GM12878 (cell line): ENCODE measurements at regions not wholly inside any gene's neighbourhood (a gene's known extent, or its start where the extent isn't known, plus 50 kb on each side); places are given as distances from the start of the nearest gene placed in this dataset.

Experiments used
- ATF2 ChIP-seq: IDR thresholded peaks from 2 replicates; pipeline ENCODE4 v1.6.1; 2012; ENCODE audit warnings: low read length, inconsistent platforms
- BRCA1 ChIP-seq: IDR thresholded peaks from 2 replicates; pipeline ENCODE4 v1.6.1; 2011; ENCODE audit warnings: low read depth, low read length, improper control_type of control experiment
- CTCF ChIP-seq, 3 experiments: IDR thresholded peaks in 2 of 3; conservative IDR thresholded peaks in 1 of 3; 2 replicates each; pipeline ENCODE4 v1.5.1; 2011; ENCODE audit warnings: low read depth in 3 of 3, low read length in 3 of 3, mild to moderate bottlenecking in 3 of 3, control low read depth in 2 of 3, moderate library complexity in 2 of 3, inconsistent platforms in 1 of 3, mixed read lengths in 1 of 3; ENCODE audit not compliant: control insufficient read depth in 2 of 3, insufficient read depth in 1 of 3; ENCODE audit errors: extremely low read depth in 1 of 3
- FOXK2 ChIP-seq: fragments of 450-650 bp; IDR thresholded peaks from 2 replicates; pipeline ENCODE4 v1.6.1; 2017; ENCODE audit warnings: mild to moderate bottlenecking, moderate library complexity
- IKZF1 ChIP-seq: fragments of 450-650 bp; conservative IDR thresholded peaks from 2 replicates; pipeline ENCODE4 v1.6.1; 2017; ENCODE audit warnings: antibody characterized with exemption, mild to moderate bottlenecking
- PAX5 ChIP-seq: IDR thresholded peaks from 2 replicates; pipeline ENCODE4 v1.6.1; 2011; ENCODE audit warnings: low read depth, low read length, borderline replicate concordance

GRCh38 chr7:25598765-25599164 is 370.5 kb upstream of the NPVF start:
- no peak for TF ChIP-seq IKZF1
- no peak for TF ChIP-seq PAX5
- TF ChIP-seq FOXK2 = no peak
- TF ChIP-seq CTCF (IDR thresholded peaks at IDR 0.05 in 2 of 3, conservative IDR thresholded peaks at IDR 0.05 in 1 of 3; ENCODE audit: control insufficient read depth in 2 of 3, extremely low read depth in 1 of 3, insufficient read depth in 1 of 3, low read depth in 3 of 3, low read length in 3 of 3) = no peak
- no peak for TF ChIP-seq BRCA1
- no peak for TF ChIP-seq ATF2
